SK-N-MC (cell line): ENCODE measurements at regions not wholly inside any gene's neighbourhood (a gene's known extent, or its start where the extent isn't known, plus 50 kb on each side); places are given as distances from the start of the nearest gene placed in this dataset.

ENCODE experiments used
- EZH2 ChIP-seq: fragments of 200-600 bp; sonication (generic); IDR thresholded peaks from one replicate; pipeline ENCODE4 v1.6.1; 2017; ENCODE audit warnings: antibody characterized with exemption
- POLR2AphosphoS5 ChIP-seq: IDR thresholded peaks from 2 replicates; pipeline ENCODE4 v1.6.1; 2012; ENCODE audit warnings: mild to moderate bottlenecking, low read depth, low read length, borderline replicate concordance

- TF ChIP-seq POLR2AphosphoS5, result no peak
- no peak for TF ChIP-seq EZH2
Observed at GRCh38 chr6:169898788-169899480, 147.5 kb downstream of the ERMARD start.
